Gastroesophageal sphincter (tissue), 3 donors: ENCODE measurements at regions not wholly inside any gene's neighbourhood (a gene's known extent, or its start where the extent isn't known, plus 50 kb on each side); places are given as distances from the start of the nearest gene placed in this dataset.

Source experiments
- CTCF ChIP-seq, 4 experiments: fragments of 200-600 bp in 2 of 4; fragments of 450-650 bp in 2 of 4; sonication (generic) in 1 of 4; IDR thresholded peaks; one replicate each; pipeline ENCODE4 v1.5.1; 2017 to 2019; ENCODE audit warnings: antibody characterized with exemption in 4 of 4, mild to moderate bottlenecking in 2 of 4, moderate library complexity in 2 of 4
- POLR2A ChIP-seq, 2 donors: fragments of 450-650 bp; IDR thresholded peaks; one replicate each; pipeline ENCODE4 v1.6.1; 2017; ENCODE audit warnings: antibody characterized with exemption in 2 of 2, mild to moderate bottlenecking in 2 of 2, moderate library complexity in 1 of 2
- POLR2AphosphoS5 ChIP-seq: sonication (generic); formaldehyde crosslinking; IDR thresholded peaks from one replicate; pipeline ENCODE4 v1.6.1; 2017; ENCODE audit warnings: antibody characterized with exemption

GRCh38 chr9:107819772-107820565 lies 330.4 kb upstream of the KLF4 start:
- no peak for TF ChIP-seq POLR2A (IDR thresholded peaks at IDR 0.05)
- no peak for TF ChIP-seq CTCF (IDR thresholded peaks at IDR 0.05)
- TF ChIP-seq POLR2AphosphoS5 = no peak
